PC-3 (cell line): ENCODE measurements at regions not wholly inside any gene's neighbourhood (a gene's known extent, or its start where the extent isn't known, plus 50 kb on each side); places are given as distances from the start of the nearest gene placed in this dataset.

Experiments used
- ATAC-seq: fragments of 200-7000 bp; cut with Tn5 transposase; 2 replicates; pipeline ENCODE4 v1.9.1; 2020; ENCODE audit warnings: mild to moderate bottlenecking, moderate library complexity
- BruUV-seq: library from RNA; stranded (reverse); fragments of 400-500 nt; replicated peaks from 2 replicates; lab custom pipeline; 2021; lab: Mats Ljungman, UMichigan
- CTCF ChIA-PET: fragments of 300-600 bp; sonication (Branson Sonifier 250); formaldehyde crosslinking; loops from one replicate; lab custom pipeline; 2022; ENCODE audit warnings: antibody characterized with exemption; lab: Charles Lee
- POLR2A ChIA-PET: fragments of 300-600 bp; sonication (Branson Sonifier 250); formaldehyde crosslinking; loops from one replicate; lab custom pipeline; 2022; ENCODE audit warnings: antibody characterized with exemption; ENCODE audit not compliant: unreplicated experiment; lab: Charles Lee
- DNase-seq: peaks from one replicate; pipeline ENCODE4 v3.0.0-alpha.2; 2015
- H2AFZ ChIP-seq: fragments of 300-600 bp; sonication (generic); 2 replicates; pipeline ENCODE4 v1.6.0; 2016; ENCODE audit warnings: antibody characterized with exemption, low read length
- H3F3A ChIP-seq: fragments of 300-600 bp; sonication (generic); one replicate; pipeline ENCODE4 v1.6.0; 2017; ENCODE audit warnings: antibody characterized with exemption, low read length, control low read depth, mild to moderate bottlenecking; ENCODE audit not compliant: unreplicated experiment
- H3K27ac ChIP-seq: fragments of 300-600 bp; sonication (generic); 2 replicates; pipeline ENCODE4 v1.5.1; 2016; ENCODE audit warnings: mild to moderate bottlenecking, low read length
- H3K27me3 ChIP-seq: fragments of 300-600 bp; sonication (generic); 2 replicates; pipeline ENCODE4 v1.6.1; 2016; ENCODE audit warnings: low read length, mixed read lengths
- H3K36me3 ChIP-seq: fragments of 300-600 bp; sonication (generic); 2 replicates; pipeline ENCODE4 v1.6.1; 2016; ENCODE audit warnings: low read depth, mixed run types, low read length, mixed read lengths
- H3K4me1 ChIP-seq: fragments of 300-600 bp; sonication (generic); 2 replicates; pipeline ENCODE4 v1.5.1; 2016; ENCODE audit warnings: low read length; ENCODE audit not compliant: insufficient read depth
- H3K4me2 ChIP-seq: fragments of 300-600 bp; sonication (generic); 2 replicates; pipeline ENCODE4 v1.6.0; 2016; ENCODE audit warnings: low read length
- H3K4me3 ChIP-seq: fragments of 300-600 bp; sonication (generic); 2 replicates; pipeline ENCODE4 v1.5.1; 2016; ENCODE audit warnings: mild to moderate bottlenecking, low read length, mixed read lengths
- H3K79me2 ChIP-seq: fragments of 300-600 bp; sonication (generic); 2 replicates; pipeline ENCODE4 v1.6.1; 2017; ENCODE audit warnings: low read length, mixed read lengths
- H3K9ac ChIP-seq: fragments of 300-600 bp; sonication (generic); 2 replicates; pipeline ENCODE4 v1.6.0; 2016; ENCODE audit warnings: mild to moderate bottlenecking, low read length
- H3K9me2 ChIP-seq: fragments of 300-600 bp; sonication (generic); replicated peaks from 2 replicates; pipeline ENCODE4 v1.6.1; 2016; ENCODE audit warnings: mixed run types, low read length, mixed read lengths
- H3K9me3 ChIP-seq: fragments of 300-600 bp; sonication (generic); 2 replicates; pipeline ENCODE4 v1.6.1; 2016; ENCODE audit warnings: low read length, mixed read lengths
- H4K20me1 ChIP-seq: fragments of 300-600 bp; sonication (generic); 2 replicates; pipeline ENCODE4 v1.6.1; 2016; ENCODE audit warnings: low read length, mixed read lengths
- CTCF ChIP-seq: fragments of 300-600 bp; sonication (generic); conservative IDR thresholded peaks from 2 replicates; pipeline ENCODE4 v1.5.1; 2017; ENCODE audit warnings: antibody characterized with exemption, low read depth, mild to moderate bottlenecking, low read length
- EZH2 ChIP-seq: fragments of 300-600 bp; sonication (generic); IDR thresholded peaks from one replicate; pipeline ENCODE4 v1.6.1; 2017; ENCODE audit warnings: antibody characterized with exemption, mild to moderate bottlenecking, low read length; ENCODE audit not compliant: unreplicated experiment
- EZH2phosphoT487 ChIP-seq: fragments of 300-600 bp; sonication (generic); IDR thresholded peaks from 2 replicates; pipeline ENCODE4 v1.6.1; 2018; ENCODE audit warnings: mild to moderate bottlenecking, antibody characterized with exemption, low read length, borderline replicate concordance
- intact Hi-C: fragments of 100-400 bp; cut with micrococcal nuclease; formaldehyde crosslinking; loops from 2 replicates; pipeline ENCODE4 v1.9.0; 2023

DNA sequence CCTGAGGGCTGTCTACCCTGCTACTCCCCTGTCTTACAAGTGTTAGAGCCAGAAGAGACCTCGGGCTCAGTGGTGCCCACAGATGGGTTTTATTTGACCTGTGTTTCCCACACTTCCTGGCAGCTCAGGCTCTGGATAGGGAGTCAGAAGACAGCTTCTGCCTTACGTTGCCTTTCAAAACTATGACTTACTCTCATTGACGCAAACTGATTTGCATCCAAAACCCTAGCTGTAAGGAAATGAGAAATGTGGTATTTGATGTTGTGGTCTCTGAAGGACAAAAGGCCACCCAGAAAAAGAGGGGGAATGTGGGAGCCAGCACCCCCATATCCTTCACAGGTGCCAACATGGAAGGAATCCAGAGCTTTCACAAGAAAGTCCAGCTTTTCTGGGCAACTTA is 180.2 kb downstream of the ATG4C start:
- no peak for ATAC-seq
- CTCF ChIA-PET, result interaction anchor here (0.6 kb wide), 2 partner anchors 44 to 229 kb away, joined by 4 to 5 read pairs; no protein-coding TSS in a partner anchor

DNA sequence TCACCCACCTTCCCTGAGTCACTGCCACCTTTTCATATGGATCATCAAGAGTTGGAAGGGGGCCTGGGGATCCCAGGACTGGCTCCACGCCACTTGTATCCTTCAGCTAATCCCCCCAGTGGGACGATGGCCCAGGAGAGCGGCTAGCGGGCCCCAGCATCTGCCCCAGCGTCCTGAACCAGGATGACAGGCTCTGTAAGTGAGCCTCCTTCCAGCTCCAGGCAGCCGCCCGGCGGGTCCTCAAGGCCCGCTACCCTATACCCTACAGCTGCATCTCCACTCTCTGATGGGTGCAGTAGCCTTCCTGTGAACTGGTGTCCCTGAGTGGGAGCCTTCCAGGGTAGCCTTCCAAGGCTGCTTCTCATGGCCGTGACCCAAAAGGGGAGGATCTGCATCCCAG is 183.1 kb downstream of the ATG4C start:
- TF ChIP-seq EZH2phosphoT487, result no peak
- TF ChIP-seq EZH2, result no peak
- TF ChIP-seq CTCF, result no peak
- no peak overlapping the region for H3K4me2 ChIP-seq
- no peak overlapping the region for H3K9ac ChIP-seq
- H3K36me3 ChIP-seq, result no peaks in the 10 kb centered on the region
- no peaks in the 10 kb centered on the region for H3K9me2 ChIP-seq
- peaks cover 46% of the 10 kb centered on the region for H3K27me3 ChIP-seq
- intact Hi-C loops, result no loop called here
- ATAC-seq, result no peak
- no peak overlapping the region for H2AFZ ChIP-seq
- H4K20me1 ChIP-seq, result no peaks in the 10 kb centered on the region
- no peaks in the 10 kb centered on the region for H3K79me2 ChIP-seq
- no peaks in the 10 kb centered on the region for H3K9me3 ChIP-seq
- no peaks in the 10 kb centered on the region for H3F3A ChIP-seq
- H3K4me3 ChIP-seq, result no peak overlapping the region
- CTCF ChIA-PET, result no interaction called here
- DNase-seq, result no peak
- H3K27ac ChIP-seq, result no peak overlapping the region
- BruUV-seq, result no TSS peak
- no peaks in the 10 kb centered on the region for H3K4me1 ChIP-seq
- POLR2A ChIA-PET, result no interaction called here

More for the DNA sequence above, 180.2 kb downstream of the ATG4C start:
- TF ChIP-seq EZH2phosphoT487 (no peak), EZH2 (no peak), CTCF (no peak)
- intact Hi-C loops, result no loop called here
- H4K20me1 ChIP-seq, result no peaks in the 10 kb centered on the region
- POLR2A ChIA-PET, result no interaction called here
- peaks cover 52% of the 10 kb centered on the region for H3K27me3 ChIP-seq
- no peaks in the 10 kb centered on the region for H3K79me2 ChIP-seq
- H3K4me2 ChIP-seq, result no peak overlapping the region
- no peak overlapping the region for H3K4me3 ChIP-seq
- DNase-seq, result no peak
- no peaks in the 10 kb centered on the region for H3K4me1 ChIP-seq
- no peaks in the 10 kb centered on the region for H3K36me3 ChIP-seq
- H2AFZ ChIP-seq, result no peak overlapping the region
- BruUV-seq, result no TSS peak
- H3K9me3 ChIP-seq, result no peaks in the 10 kb centered on the region
- H3K9me2 ChIP-seq, result no peaks in the 10 kb centered on the region
- H3F3A ChIP-seq, result no peaks in the 10 kb centered on the region
- no peak overlapping the region for H3K9ac ChIP-seq
- H3K27ac ChIP-seq, result no peak overlapping the region

- TF ChIP-seq CTCF (no peak), EZH2 (no peak), EZH2phosphoT487 (no peak)
- intact Hi-C loops, result no loop called here
- DNase-seq (no peak), ATAC-seq (no peak)
- Histone ChIP-seq H3K27ac (no peak overlapping the region), H3K9me3 (no peaks in the 10 kb centered on the region), H3K4me1 (no peaks in the 10 kb centered on the region), H3K4me3 (no peak overlapping the region), H3F3A (no peaks in the 10 kb centered on the region), H2AFZ (no peak overlapping the region), H3K4me2 (no peak overlapping the region), H4K20me1 (no peaks in the 10 kb centered on the region), H3K9ac (no peak overlapping the region), H3K9me2 (no peaks in the 10 kb centered on the region), H3K27me3 (peaks cover 89% of the 10 kb centered on the region), H3K79me2 (no peaks in the 10 kb centered on the region), H3K36me3 (no peaks in the 10 kb centered on the region)
- ChIA-PET POLR2A (no interaction called here), CTCF (no interaction called here)
- BruUV-seq, result no TSS peak
Observed at GRCh38 chr1:62977366-62977765, 193.4 kb downstream of the ATG4C start.
